ENCODE measurements at regions not wholly inside any gene's neighbourhood (a gene's known extent, or its start where the extent isn't known, plus 50 kb on each side); places are given as distances from the start of the nearest gene placed in this dataset.

DNA sequence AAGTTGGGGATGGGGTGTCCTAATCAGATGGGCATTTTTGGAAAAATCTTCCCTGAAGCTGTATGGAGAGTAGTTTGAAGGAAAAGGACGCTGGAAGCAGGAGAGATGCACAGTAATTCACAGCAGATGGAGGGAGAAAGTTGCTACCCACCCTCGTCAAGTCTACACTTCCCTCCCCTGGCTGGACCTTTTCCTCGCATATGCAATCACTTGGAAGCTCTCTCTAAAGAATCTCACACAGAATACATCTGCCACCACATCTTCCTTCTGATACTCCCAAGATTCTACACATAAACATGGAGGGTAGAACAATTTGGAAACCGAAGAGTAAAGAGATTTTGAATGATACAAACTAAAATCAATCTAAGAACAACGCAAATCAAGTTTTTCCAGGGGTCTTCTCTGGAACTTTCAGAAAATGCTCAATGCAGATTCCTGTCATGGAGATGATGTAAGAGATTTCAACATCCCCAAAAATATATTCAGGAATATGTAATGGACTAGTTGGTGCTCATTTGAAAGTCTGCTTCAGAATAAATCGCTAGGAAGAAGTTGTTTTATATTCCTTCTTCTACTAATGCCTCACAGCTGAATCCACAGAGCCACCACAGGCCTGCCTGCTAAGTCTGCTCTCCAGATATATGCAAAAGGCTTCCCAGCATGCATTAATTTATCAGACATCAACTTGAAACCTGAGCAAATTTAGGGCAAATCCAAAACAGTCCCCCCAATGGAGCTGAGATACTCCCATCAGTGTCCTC, 291.5 kb downstream of the LRATD1 start:
- TF ChIP-seq SIN3B (IDR thresholded peaks at IDR 0.05; ENCODE audit: low read depth) (no peak), BHLHE40 (IDR thresholded peaks at IDR 0.05; ENCODE audit: low read length) (no peak), RBM15 (IDR thresholded peaks at IDR 0.05; ENCODE audit: insufficient read depth, low read length) (no peak)
- TF ChIP-seq, protein P1, sequence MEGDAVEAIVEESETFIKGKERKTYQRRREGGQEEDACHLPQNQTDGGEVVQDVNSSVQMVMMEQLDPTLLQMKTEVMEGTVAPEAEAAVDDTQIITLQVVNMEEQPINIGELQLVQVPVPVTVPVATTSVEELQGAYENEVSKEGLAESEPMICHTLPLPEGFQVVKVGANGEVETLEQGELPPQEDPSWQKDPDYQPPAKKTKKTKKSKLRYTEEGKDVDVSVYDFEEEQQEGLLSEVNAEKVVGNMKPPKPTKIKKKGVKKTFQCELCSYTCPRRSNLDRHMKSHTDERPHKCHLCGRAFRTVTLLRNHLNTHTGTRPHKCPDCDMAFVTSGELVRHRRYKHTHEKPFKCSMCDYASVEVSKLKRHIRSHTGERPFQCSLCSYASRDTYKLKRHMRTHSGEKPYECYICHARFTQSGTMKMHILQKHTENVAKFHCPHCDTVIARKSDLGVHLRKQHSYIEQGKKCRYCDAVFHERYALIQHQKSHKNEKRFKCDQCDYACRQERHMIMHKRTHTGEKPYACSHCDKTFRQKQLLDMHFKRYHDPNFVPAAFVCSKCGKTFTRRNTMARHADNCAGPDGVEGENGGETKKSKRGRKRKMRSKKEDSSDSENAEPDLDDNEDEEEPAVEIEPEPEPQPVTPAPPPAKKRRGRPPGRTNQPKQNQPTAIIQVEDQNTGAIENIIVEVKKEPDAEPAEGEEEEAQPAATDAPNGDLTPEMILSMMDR (IDR thresholded peaks at IDR 0.05 in 2 of 3, conservative IDR thresholded peaks at IDR 0.05 in 1 of 3; ENCODE audit: insufficient read depth in 2 of 3, low read depth in 1 of 3, low read length in 3 of 3): no peak

Data from K562 (cell line).